ENCODE measurements at regions not wholly inside any gene's neighbourhood (a gene's known extent, or its start where the extent isn't known, plus 50 kb on each side); places are given as distances from the start of the nearest gene placed in this dataset.

- DNase-seq = no peak
- intact Hi-C loops (cut with DNase I) = no loop called here
- ATAC-seq = no peak
Observed at GRCh38 chr13:73800011-73800410, 334.2 kb downstream of the KLF12 start.

DNA sequence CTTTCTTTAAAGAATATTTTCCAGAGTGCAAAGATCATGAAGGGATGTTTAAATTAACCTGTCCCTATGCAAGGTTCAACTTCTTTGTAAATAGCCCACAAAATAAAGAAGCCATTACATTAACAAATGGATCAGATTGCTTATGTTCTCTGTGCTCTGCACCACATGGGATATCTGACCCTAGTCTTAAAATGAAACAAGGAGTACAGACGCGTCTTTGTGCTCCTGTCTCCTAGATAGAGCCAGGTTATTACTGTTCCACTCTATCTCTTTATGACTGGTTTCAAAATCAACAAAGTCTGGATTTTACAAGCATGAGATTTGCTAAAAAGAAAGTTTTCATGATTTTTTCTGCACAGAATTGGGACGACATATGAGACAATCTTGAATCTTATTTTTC, 339.4 kb downstream of the KLF12 start:
- intact Hi-C loops (cut with DNase I) = no loop called here
- ATAC-seq (no peak), DNase-seq (no peak)

GRCh38 chr13:73793361-73793760, 340.8 kb downstream of the KLF12 start:
- DNase-seq (no peak), ATAC-seq (no peak)
- intact Hi-C loops (cut with DNase I) = no loop called here

- intact Hi-C loops (cut with DNase I) = no loop called here
- no peak for ATAC-seq
- no peak for DNase-seq
Observed at GRCh38 chr13:73792796-73793195, 341.4 kb downstream of the KLF12 start.

- intact Hi-C loops (cut with DNase I) = no loop called here
- no peak for DNase-seq
- ATAC-seq = no peak
Observed at GRCh38 chr13:73782450-73783449, 351.5 kb downstream of the KLF12 start.

- intact Hi-C loops (cut with DNase I) = no loop called here
- ATAC-seq (no peak), DNase-seq (no peak)
Observed at GRCh38 chr13:73781384-73781783, 352.8 kb downstream of the KLF12 start.

DNA sequence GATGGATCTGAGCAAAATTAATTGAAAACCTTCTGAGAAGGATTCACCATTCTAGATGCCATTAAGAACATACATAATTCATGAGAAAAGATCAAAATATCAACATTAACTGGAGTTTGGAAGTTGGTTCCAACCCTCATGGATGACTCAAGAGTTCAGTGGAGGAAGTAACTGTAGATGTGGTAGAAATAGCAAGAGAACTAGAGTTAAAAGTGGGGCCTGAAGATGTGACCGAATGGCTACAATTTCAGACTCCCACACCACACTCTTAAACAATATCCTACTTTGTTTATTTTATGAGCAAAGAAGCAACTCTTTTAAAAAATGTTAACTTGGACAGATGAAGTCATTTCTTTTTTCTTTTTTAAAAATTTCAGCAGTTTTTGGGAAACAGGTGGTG, 354.3 kb downstream of the KLF12 start:
- intact Hi-C loops (cut with DNase I) = no loop called here
- ATAC-seq (no peak), DNase-seq (no peak)

- intact Hi-C loops (cut with DNase I) = no loop called here
Observed at GRCh38 chr13:73778242-73778864, 355.9 kb downstream of the KLF12 start.

GRCh38 chr13:73777134-73777533, 357.1 kb downstream of the KLF12 start:
- DNase-seq = no peak
- intact Hi-C loops (cut with DNase I) = no loop called here
- ATAC-seq = no peak

More at GRCh38 chr13:73778242-73778864, 355.9 kb downstream of the KLF12 start:
- no peak for ATAC-seq
- no peak for DNase-seq

DNA sequence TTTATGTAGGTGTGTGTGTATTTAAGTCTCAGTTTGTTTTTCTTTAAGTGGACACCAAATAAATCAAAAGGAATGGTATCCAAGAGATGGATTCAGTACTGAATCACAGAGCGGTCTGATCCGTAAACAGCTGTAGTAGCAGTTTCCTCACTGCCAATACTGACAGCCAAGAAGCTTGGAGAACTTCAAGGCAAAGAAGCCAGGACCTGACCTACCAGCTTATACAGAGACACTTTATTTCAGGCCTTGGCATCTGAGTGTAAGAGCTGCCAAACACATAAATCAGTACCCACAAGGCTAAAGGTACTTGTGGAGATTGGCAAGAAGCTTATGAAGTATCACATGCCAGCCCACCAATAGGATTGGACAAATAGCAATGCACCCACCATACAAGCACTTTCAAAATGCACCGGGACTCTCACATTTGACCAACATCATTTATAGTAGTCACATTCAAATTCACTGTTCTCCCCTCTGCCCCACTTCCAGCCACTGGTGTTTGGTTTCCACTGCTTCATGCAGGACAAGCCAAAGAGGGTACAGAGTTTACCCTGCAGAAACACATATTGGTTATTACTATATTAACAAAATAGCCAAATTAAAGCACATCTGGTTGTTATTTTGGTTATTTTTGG, 357.9 kb downstream of the KLF12 start:
- intact Hi-C loops (cut with DNase I) = no loop called here
- DNase-seq (no peak), ATAC-seq (peak; percentile 52 to 68)

- DNase-seq (no peak), ATAC-seq (no peak)
- intact Hi-C loops (cut with DNase I) = no loop called here
Observed at GRCh38 chr13:73773168-73773549, 361.0 kb downstream of the KLF12 start.

GRCh38 chr13:73772449-73773167, 361.6 kb downstream of the KLF12 start:
- DNase-seq = no peak
- ATAC-seq = no peak
- intact Hi-C loops (cut with DNase I) = no loop called here

DNA sequence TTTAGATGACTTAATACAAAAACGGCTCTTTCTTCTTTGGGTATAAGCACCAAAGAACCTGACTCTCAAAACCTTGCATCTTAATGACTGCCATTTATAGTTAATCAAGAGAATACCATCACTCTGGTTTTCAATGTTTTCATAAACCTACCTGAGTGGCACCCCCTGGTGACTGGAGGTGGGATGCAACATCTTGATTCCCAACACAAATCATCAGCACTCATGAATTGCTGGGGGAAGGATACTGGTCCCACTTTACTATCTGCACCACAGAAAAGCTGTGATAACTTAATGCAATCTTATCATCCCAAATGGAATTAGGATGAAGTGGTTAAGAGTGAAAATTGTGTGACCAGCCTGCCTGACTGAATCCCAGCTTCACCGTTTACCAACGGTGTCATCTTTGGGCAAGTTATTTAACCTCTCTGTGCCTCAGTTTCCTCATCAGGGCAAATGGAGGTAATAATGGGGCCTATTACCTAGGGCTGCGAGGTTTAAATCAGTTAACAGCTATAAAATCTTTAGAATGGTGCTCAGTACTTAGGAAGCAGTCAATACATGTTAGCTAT, 366.4 kb downstream of the KLF12 start:
- DNase-seq (no peak), ATAC-seq (no peak)
- intact Hi-C loops (cut with DNase I) = no loop called here

GRCh38 chr13:73767191-73767741, 366.9 kb downstream of the KLF12 start:
- DNase-seq (no peak), ATAC-seq (no peak)
- intact Hi-C loops (cut with DNase I) = no loop called here

GRCh38 chr13:73765651-73766384, 368.4 kb downstream of the KLF12 start:
- intact Hi-C loops (cut with DNase I) = no loop called here
- peak; percentile 80 for DNase-seq
- peak; percentile 90 to 91 for ATAC-seq

DNA sequence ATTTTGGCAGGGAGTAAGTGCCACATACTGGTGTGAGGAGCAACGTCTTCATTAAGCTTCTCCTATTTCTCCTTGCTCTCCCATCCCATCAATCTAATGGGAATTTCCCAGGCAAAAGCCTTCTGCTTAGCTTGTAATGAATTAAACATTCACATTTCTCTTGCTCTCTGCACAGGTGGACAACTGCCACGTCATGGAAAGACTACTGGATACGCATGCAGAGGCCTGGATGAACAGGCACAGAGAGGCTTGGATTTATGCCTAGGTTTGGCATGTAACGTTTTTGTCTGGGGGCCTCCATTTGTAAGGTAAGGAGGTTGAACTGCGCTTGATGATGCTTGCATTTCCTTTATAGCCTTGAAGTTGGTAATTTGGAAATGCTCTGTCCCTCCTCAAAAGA, 374.8 kb downstream of the KLF12 start:
- DNase-seq (no peak), ATAC-seq (no peak)
- intact Hi-C loops (cut with DNase I) = loop anchor here in 1 of 2 donors (10.0 kb wide), 2 partner anchors 1465 to 1495 kb away; no protein-coding TSS in a partner anchor

- intact Hi-C loops (cut with DNase I) = loop anchor here in 1 of 2 donors (10.0 kb wide), 2 partner anchors 1467 to 1497 kb away; no protein-coding TSS in a partner anchor
- ATAC-seq = no peak
- DNase-seq = no peak
Observed at GRCh38 chr13:73757481-73758233, 376.5 kb downstream of the KLF12 start.
